GM23338 (cell line): ENCODE measurements at regions not wholly inside any gene's neighbourhood (a gene's known extent, or its start where the extent isn't known, plus 50 kb on each side); places are given as distances from the start of the nearest gene placed in this dataset.

Experiments used
- ATAC-seq: fragments of 200-7000 bp; cut with Tn5 transposase; 3 replicates; pipeline ENCODE4 v1.9.1; 2020
- DNase-seq: peaks from one replicate; pipeline ENCODE4 v3.0.0-alpha.2; 2015; ENCODE audit warnings: low spot score
- H2AFZ ChIP-seq: fragments of 200-600 bp; sonication (generic); 2 replicates; pipeline ENCODE4 v1.8.0; 2016; ENCODE audit warnings: antibody characterized with exemption, mild to moderate bottlenecking, moderate library complexity
- H3F3A ChIP-seq: fragments of 200-600 bp; sonication (generic); replicated peaks from 2 replicates; pipeline ENCODE4 v1.8.0; 2017; ENCODE audit warnings: antibody characterized with exemption, mixed run types, low read depth
- H3K27ac ChIP-seq: fragments of 200-600 bp; sonication (generic); 2 replicates; pipeline ENCODE4 v1.6.1; 2016; ENCODE audit warnings: low read depth
- H3K27me3 ChIP-seq: fragments of 200-600 bp; sonication (generic); 2 replicates; pipeline ENCODE4 v1.8.0; 2016; ENCODE audit warnings: mild to moderate bottlenecking, mixed run types, moderate library complexity; ENCODE audit not compliant: insufficient read depth
- H3K36me3 ChIP-seq: fragments of 200-600 bp; sonication (generic); 2 replicates; pipeline ENCODE4 v1.8.0; 2016; ENCODE audit warnings: mild to moderate bottlenecking; ENCODE audit not compliant: insufficient read depth
- H3K4me1 ChIP-seq: fragments of 200-600 bp; sonication (generic); 2 replicates; pipeline ENCODE4 v1.8.0; 2016; ENCODE audit warnings: mild to moderate bottlenecking, moderate library complexity; ENCODE audit not compliant: insufficient read depth
- H3K4me2 ChIP-seq: fragments of 200-600 bp; sonication (generic); 2 replicates; pipeline ENCODE4 v1.7.1; 2017; ENCODE audit warnings: mixed run types
- H3K4me3 ChIP-seq: fragments of 200-600 bp; sonication (generic); 2 replicates; pipeline ENCODE4 v1.6.1; 2016; ENCODE audit warnings: mixed run types
- H3K79me2 ChIP-seq: fragments of 200-600 bp; sonication (generic); replicated peaks from 2 replicates; pipeline ENCODE4 v1.8.0; 2017; ENCODE audit warnings: mild to moderate bottlenecking; ENCODE audit not compliant: insufficient read depth
- H3K9me2 ChIP-seq: fragments of 200-600 bp; sonication (generic); 2 replicates; pipeline ENCODE4 v1.8.0; 2017; ENCODE audit not compliant: insufficient read depth
- H4K20me1 ChIP-seq: fragments of 200-600 bp; sonication (generic); replicated peaks from 2 replicates; pipeline ENCODE4 v1.8.0; 2017; ENCODE audit warnings: mild to moderate bottlenecking; ENCODE audit not compliant: insufficient read depth
- H3K27ac Mint-ChIP-seq: 2 replicates; pipeline ENCODE4 v1.8.0; 2020; ENCODE audit warnings: inconsistent platforms, mild to moderate bottlenecking, moderate library complexity, mixed read lengths
- H3K27me3 Mint-ChIP-seq: 3 replicates; pipeline ENCODE4 v1.8.0; 2022; ENCODE audit warnings: low read depth, mild to moderate bottlenecking, moderate library complexity, mixed read lengths, inconsistent platforms; ENCODE audit not compliant: insufficient read depth, poor library complexity
- H3K36me3 Mint-ChIP-seq: 3 replicates; pipeline ENCODE4 v1.8.0; 2021; ENCODE audit warnings: low read depth, mild to moderate bottlenecking, inconsistent platforms, moderate library complexity, mixed read lengths
- H3K4me1 Mint-ChIP-seq: 3 replicates; pipeline ENCODE4 v1.8.0; 2020; ENCODE audit warnings: mild to moderate bottlenecking, inconsistent platforms, mixed read lengths
- H3K4me3 Mint-ChIP-seq: 3 replicates; pipeline ENCODE4 v1.8.0; 2021; ENCODE audit warnings: moderate library complexity, mild to moderate bottlenecking, inconsistent platforms, mixed read lengths
- H3K9me3 Mint-ChIP-seq: 3 replicates; pipeline ENCODE4 v1.8.0; 2020; ENCODE audit warnings: moderate library complexity, mild to moderate bottlenecking, inconsistent platforms, mixed read lengths
- CTCF ChIP-seq, 2 experiments: fragments of 200-600 bp in 1 of 2; sonication (generic) in 1 of 2; conservative IDR thresholded peaks; 2 replicates each; pipeline versions ENCODE4 v1.5.1 to v1.6.1; 2016 to 2017; ENCODE audit warnings: antibody characterized with exemption in 2 of 2, low read depth in 2 of 2, mild to moderate bottlenecking in 2 of 2, moderate library complexity in 1 of 2
- EZH2phosphoT487 ChIP-seq: fragments of 200-600 bp; sonication (generic); IDR thresholded peaks from one replicate; pipeline ENCODE4 v1.8.1; 2018; ENCODE audit warnings: antibody characterized with exemption; ENCODE audit not compliant: unreplicated experiment
- JUNB ChIP-seq: IDR thresholded peaks from one replicate; pipeline ENCODE4 v1.6.1; 2016; ENCODE audit warnings: antibody characterized with exemption; ENCODE audit not compliant: unreplicated experiment
- NANOG ChIP-seq: IDR thresholded peaks from 2 replicates; pipeline ENCODE4 v1.6.1; 2016; ENCODE audit warnings: antibody characterized with exemption, borderline replicate concordance
- POLR2AphosphoS5 ChIP-seq: IDR thresholded peaks from 2 replicates; pipeline ENCODE4 v1.6.1; 2016; ENCODE audit warnings: antibody characterized with exemption, low read depth
- REST ChIP-seq: IDR thresholded peaks from one replicate; pipeline ENCODE4 v1.6.1; 2018; ENCODE audit warnings: antibody characterized with exemption; ENCODE audit not compliant: unreplicated experiment
- STAT1 ChIP-seq: IDR thresholded peaks from one replicate; pipeline ENCODE4 v1.6.1; 2016; ENCODE audit warnings: antibody characterized with exemption; ENCODE audit not compliant: unreplicated experiment
- ZNF114 ChIP-seq: fragments of 250-450 bp; sonication (Bioruptor Pico); IDR thresholded peaks from 2 replicates; pipeline ENCODE4 v1.5.0; 2020; ENCODE audit warnings: mild to moderate bottlenecking, moderate library complexity
- ZNF331 ChIP-seq: fragments of 250-450 bp; sonication (Bioruptor Pico); IDR thresholded peaks from 2 replicates; pipeline ENCODE4 v1.5.0; 2020; ENCODE audit warnings: low read depth, mild to moderate bottlenecking, moderate library complexity
- ZNF462 ChIP-seq: fragments of 250-450 bp; sonication (Bioruptor Pico); IDR thresholded peaks from 2 replicates; pipeline ENCODE4 v1.5.0; 2020; ENCODE audit warnings: mild to moderate bottlenecking, moderate library complexity

GRCh38 chr9:106445107-106445506 lies 417.9 kb upstream of the ZNF462 start (continued):
- TF ChIP-seq REST (no peak), ZNF331 (CRISPR knock-in tag) (no peak), JUNB (no peak)

- ATAC-seq (no peak), DNase-seq (no peak)
- H3K4me3 ChIP-seq, result no peak overlapping the region
- no peaks in the 10 kb centered on the region for H3K4me1 ChIP-seq
- H3F3A ChIP-seq, result no peaks in the 10 kb centered on the region
- H3K79me2 ChIP-seq, result no peaks in the 10 kb centered on the region
- H3K36me3 ChIP-seq, result no peaks in the 10 kb centered on the region
- H3K27me3 Mint-ChIP-seq, result no peaks in the 10 kb centered on the region
- H3K4me1 Mint-ChIP-seq, result peaks cover 5% of the 10 kb centered on the region; the same call in 2 of the 3 replicates
- no peaks in the 10 kb centered on the region for H4K20me1 ChIP-seq
- H3K4me3 Mint-ChIP-seq, result no peak overlapping the region
- no peak overlapping the region for H3K27ac Mint-ChIP-seq
- peak overlapping the region; percentile 8; the same call in 1 of the 2 replicates for H2AFZ ChIP-seq
- H3K36me3 Mint-ChIP-seq, result no peaks in the 10 kb centered on the region
- H3K27me3 ChIP-seq, result no peaks in the 10 kb centered on the region
- no peak overlapping the region for H3K27ac ChIP-seq
- H3K9me2 ChIP-seq, result peaks cover 9% of the 10 kb centered on the region
- H3K9me3 Mint-ChIP-seq, result no peaks in the 10 kb centered on the region
- H3K4me2 ChIP-seq, result no peak overlapping the region
- TF ChIP-seq JUNB (no peak), ZNF331 (CRISPR knock-in tag) (no peak), CTCF (conservative IDR thresholded peaks at IDR 0.05; ENCODE audit: low read depth in 2 of 2) (no peak), ZNF114 (CRISPR knock-in tag) (no peak), ZNF462 (CRISPR knock-in tag) (no peak), NANOG (no peak), STAT1 (no peak), POLR2AphosphoS5 (no peak), EZH2phosphoT487 (no peak)
Observed at GRCh38 chr9:106449336-106449927, 413.5 kb upstream of the ZNF462 start.
